ENCODE measurements at regions not wholly inside any gene's neighbourhood (a gene's known extent, or its start where the extent isn't known, plus 50 kb on each side); places are given as distances from the start of the nearest gene placed in this dataset.

- no peak overlapping the region for H3K4me3 ChIP-seq (replicated peaks; ENCODE audit: insufficient read depth, low read length)
- no peak for DNase-seq (ENCODE audit: low read depth in 1 of 2, low spot score in 1 of 2)
- TF ChIP-seq, protein P1, sequence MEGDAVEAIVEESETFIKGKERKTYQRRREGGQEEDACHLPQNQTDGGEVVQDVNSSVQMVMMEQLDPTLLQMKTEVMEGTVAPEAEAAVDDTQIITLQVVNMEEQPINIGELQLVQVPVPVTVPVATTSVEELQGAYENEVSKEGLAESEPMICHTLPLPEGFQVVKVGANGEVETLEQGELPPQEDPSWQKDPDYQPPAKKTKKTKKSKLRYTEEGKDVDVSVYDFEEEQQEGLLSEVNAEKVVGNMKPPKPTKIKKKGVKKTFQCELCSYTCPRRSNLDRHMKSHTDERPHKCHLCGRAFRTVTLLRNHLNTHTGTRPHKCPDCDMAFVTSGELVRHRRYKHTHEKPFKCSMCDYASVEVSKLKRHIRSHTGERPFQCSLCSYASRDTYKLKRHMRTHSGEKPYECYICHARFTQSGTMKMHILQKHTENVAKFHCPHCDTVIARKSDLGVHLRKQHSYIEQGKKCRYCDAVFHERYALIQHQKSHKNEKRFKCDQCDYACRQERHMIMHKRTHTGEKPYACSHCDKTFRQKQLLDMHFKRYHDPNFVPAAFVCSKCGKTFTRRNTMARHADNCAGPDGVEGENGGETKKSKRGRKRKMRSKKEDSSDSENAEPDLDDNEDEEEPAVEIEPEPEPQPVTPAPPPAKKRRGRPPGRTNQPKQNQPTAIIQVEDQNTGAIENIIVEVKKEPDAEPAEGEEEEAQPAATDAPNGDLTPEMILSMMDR (IDR thresholded peaks at IDR 0.05; ENCODE audit: insufficient read depth, low read length) = no peak
- TF ChIP-seq GABPA (IDR thresholded peaks at IDR 0.05; ENCODE audit: low read depth) (no peak), SPI1 (IDR thresholded peaks at IDR 0.05; ENCODE audit: borderline replicate concordance, low read depth) (no peak), POLR2AphosphoS5 (IDR thresholded peaks at IDR 0.05; ENCODE audit: low read depth) (no peak)
- no peak overlapping the region for H3K27ac ChIP-seq (replicated peaks)
- no peaks in the 10 kb centered on the region for H3K27me3 ChIP-seq (ENCODE audit: insufficient read depth, poor library complexity, severe bottlenecking)
Observed at GRCh38 chr16:51420247-51420646, 269.2 kb upstream of the SALL1 start.

DNA sequence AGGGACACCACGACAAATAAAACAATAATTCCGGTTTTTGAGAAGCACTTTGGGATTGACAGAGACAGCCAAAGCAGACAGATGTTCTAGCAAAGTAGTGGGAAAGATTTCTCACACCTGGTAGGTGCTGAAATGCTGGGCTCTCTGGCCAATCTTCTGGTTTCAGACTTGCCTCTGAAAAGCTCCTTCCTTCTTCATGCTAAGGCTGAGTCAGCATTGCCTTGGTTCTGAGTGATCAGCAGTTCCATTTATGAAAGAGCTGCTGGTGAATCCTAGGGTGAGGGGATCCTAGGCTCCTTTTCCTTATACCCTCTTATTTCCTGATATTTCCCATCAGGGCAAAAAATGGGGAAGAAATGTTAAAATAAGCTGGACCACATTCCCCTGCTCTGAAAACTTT lies 268.7 kb upstream of the SALL1 start:
- DNase-seq (ENCODE audit: low read depth in 1 of 2, low spot score in 1 of 2) = no peak
- no peak overlapping the region for H3K27ac ChIP-seq (replicated peaks)
- TF ChIP-seq, protein P1 (IDR thresholded peaks at IDR 0.05; ENCODE audit: insufficient read depth, low read length) = no peak
- TF ChIP-seq GABPA (IDR thresholded peaks at IDR 0.05; ENCODE audit: low read depth) (no peak), POLR2AphosphoS5 (IDR thresholded peaks at IDR 0.05; ENCODE audit: low read depth) (no peak), SPI1 (IDR thresholded peaks at IDR 0.05; ENCODE audit: borderline replicate concordance, low read depth) (no peak)
- TF ChIP-seq, protein P2, sequence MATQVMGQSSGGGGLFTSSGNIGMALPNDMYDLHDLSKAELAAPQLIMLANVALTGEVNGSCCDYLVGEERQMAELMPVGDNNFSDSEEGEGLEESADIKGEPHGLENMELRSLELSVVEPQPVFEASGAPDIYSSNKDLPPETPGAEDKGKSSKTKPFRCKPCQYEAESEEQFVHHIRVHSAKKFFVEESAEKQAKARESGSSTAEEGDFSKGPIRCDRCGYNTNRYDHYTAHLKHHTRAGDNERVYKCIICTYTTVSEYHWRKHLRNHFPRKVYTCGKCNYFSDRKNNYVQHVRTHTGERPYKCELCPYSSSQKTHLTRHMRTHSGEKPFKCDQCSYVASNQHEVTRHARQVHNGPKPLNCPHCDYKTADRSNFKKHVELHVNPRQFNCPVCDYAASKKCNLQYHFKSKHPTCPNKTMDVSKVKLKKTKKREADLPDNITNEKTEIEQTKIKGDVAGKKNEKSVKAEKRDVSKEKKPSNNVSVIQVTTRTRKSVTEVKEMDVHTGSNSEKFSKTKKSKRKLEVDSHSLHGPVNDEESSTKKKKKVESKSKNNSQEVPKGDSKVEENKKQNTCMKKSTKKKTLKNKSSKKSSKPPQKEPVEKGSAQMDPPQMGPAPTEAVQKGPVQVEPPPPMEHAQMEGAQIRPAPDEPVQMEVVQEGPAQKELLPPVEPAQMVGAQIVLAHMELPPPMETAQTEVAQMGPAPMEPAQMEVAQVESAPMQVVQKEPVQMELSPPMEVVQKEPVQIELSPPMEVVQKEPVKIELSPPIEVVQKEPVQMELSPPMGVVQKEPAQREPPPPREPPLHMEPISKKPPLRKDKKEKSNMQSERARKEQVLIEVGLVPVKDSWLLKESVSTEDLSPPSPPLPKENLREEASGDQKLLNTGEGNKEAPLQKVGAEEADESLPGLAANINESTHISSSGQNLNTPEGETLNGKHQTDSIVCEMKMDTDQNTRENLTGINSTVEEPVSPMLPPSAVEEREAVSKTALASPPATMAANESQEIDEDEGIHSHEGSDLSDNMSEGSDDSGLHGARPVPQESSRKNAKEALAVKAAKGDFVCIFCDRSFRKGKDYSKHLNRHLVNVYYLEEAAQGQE (IDR thresholded peaks at IDR 0.05; ENCODE audit: insufficient replicate concordance, low read depth) = no peak
- H3K4me3 ChIP-seq (replicated peaks; ENCODE audit: insufficient read depth, low read length) = no peak overlapping the region
- H3K27me3 ChIP-seq (ENCODE audit: insufficient read depth, poor library complexity, severe bottlenecking) = no peaks in the 10 kb centered on the region

DNA sequence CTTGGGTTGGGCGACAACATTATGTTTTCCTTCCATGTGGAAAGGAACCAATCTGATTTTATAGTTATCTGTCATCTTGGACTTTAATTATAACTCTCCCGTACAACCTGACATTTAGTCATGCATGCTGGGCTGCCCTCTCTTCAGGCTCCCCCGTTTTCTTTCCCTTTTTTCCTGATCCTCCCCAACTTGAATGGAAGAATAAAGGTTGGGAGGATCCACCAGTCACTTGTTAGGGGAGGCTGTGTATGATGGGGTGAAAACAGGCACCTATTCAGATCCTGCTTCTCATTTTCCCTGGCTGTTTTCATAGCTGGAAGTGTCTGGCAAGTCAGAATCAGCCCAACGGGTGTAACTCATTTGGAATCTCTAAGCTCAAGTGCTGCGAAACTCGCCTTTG lies 267.2 kb upstream of the SALL1 start:
- Histone ChIP-seq H3K4me3 (replicated peaks; ENCODE audit: insufficient read depth, low read length) (no peak overlapping the region), H3K27ac (replicated peaks) (no peak overlapping the region), H3K27me3 (ENCODE audit: insufficient read depth, poor library complexity, severe bottlenecking) (no peaks in the 10 kb centered on the region)
- DNase-seq (ENCODE audit: low read depth in 1 of 2, low spot score in 1 of 2) = no peak
- TF ChIP-seq SPI1 (IDR thresholded peaks at IDR 0.05; ENCODE audit: borderline replicate concordance, low read depth) = no peak
- TF ChIP-seq, protein P2 (IDR thresholded peaks at IDR 0.05; ENCODE audit: insufficient replicate concordance, low read depth) = no peak
- TF ChIP-seq GABPA (IDR thresholded peaks at IDR 0.05; ENCODE audit: low read depth) = no peak
- TF ChIP-seq POLR2AphosphoS5 (IDR thresholded peaks at IDR 0.05; ENCODE audit: low read depth) = no peak
- TF ChIP-seq, protein P1 (IDR thresholded peaks at IDR 0.05; ENCODE audit: insufficient read depth, low read length) = no peak

GRCh38 chr16:51416926-51417325 lies 265.9 kb upstream of the SALL1 start:
- no peaks in the 10 kb centered on the region for H3K27me3 ChIP-seq (ENCODE audit: insufficient read depth, poor library complexity, severe bottlenecking)
- TF ChIP-seq GABPA (IDR thresholded peaks at IDR 0.05; ENCODE audit: low read depth) = no peak
- TF ChIP-seq SPI1 (IDR thresholded peaks at IDR 0.05; ENCODE audit: borderline replicate concordance, low read depth) = no peak
- TF ChIP-seq, protein P2 (IDR thresholded peaks at IDR 0.05; ENCODE audit: insufficient replicate concordance, low read depth) = no peak
- H3K4me3 ChIP-seq (replicated peaks; ENCODE audit: insufficient read depth, low read length) = no peak overlapping the region
- H3K27ac ChIP-seq (replicated peaks) = no peak overlapping the region
- no peak for DNase-seq (ENCODE audit: low read depth in 1 of 2, low spot score in 1 of 2)

Data from HL-60 (cell line).